ENCODE measurements at regions not wholly inside any gene's neighbourhood (a gene's known extent, or its start where the extent isn't known, plus 50 kb on each side); places are given as distances from the start of the nearest gene placed in this dataset.

GRCh38 chr2:53572696-53573095, 194.9 kb upstream of the CHAC2 start:
- intact Hi-C loops (cut with micrococcal nuclease): no loop called here
- DNase-seq (no peak), ATAC-seq (no peak)
- H3K27me3 Mint-ChIP-seq: peaks cover 5% of the 10 kb centered on the region
- no peak overlapping the region for H3K4me3 Mint-ChIP-seq
- H3K4me1 Mint-ChIP-seq (ENCODE audit: low read depth): no peaks in the 10 kb centered on the region
- H3K36me3 Mint-ChIP-seq (ENCODE audit: low read depth): no peaks in the 10 kb centered on the region
- TF ChIP-seq, protein P1, sequence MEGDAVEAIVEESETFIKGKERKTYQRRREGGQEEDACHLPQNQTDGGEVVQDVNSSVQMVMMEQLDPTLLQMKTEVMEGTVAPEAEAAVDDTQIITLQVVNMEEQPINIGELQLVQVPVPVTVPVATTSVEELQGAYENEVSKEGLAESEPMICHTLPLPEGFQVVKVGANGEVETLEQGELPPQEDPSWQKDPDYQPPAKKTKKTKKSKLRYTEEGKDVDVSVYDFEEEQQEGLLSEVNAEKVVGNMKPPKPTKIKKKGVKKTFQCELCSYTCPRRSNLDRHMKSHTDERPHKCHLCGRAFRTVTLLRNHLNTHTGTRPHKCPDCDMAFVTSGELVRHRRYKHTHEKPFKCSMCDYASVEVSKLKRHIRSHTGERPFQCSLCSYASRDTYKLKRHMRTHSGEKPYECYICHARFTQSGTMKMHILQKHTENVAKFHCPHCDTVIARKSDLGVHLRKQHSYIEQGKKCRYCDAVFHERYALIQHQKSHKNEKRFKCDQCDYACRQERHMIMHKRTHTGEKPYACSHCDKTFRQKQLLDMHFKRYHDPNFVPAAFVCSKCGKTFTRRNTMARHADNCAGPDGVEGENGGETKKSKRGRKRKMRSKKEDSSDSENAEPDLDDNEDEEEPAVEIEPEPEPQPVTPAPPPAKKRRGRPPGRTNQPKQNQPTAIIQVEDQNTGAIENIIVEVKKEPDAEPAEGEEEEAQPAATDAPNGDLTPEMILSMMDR (IDR thresholded peaks at IDR 0.05): no peak
- ChIA-PET POLR2A (no interaction called here), CTCF (interaction anchor here (0.7 to 0.8 kb wide), 2 partner anchors 11 to 1054 kb away, joined by 3 read pairs; no protein-coding TSS in a partner anchor)
- H3K27ac Mint-ChIP-seq: no peak overlapping the region
- H3K9me3 Mint-ChIP-seq: no peaks in the 10 kb centered on the region

GRCh38 chr2:53569957-53570727, 197.5 kb upstream of the CHAC2 start:
- Mint-ChIP-seq H3K27me3 (peaks cover 5% of the 10 kb centered on the region), H3K4me3 (no peak overlapping the region), H3K9me3 (no peaks in the 10 kb centered on the region), H3K27ac (no peak overlapping the region), H3K36me3 (ENCODE audit: low read depth) (no peaks in the 10 kb centered on the region), H3K4me1 (ENCODE audit: low read depth) (no peaks in the 10 kb centered on the region)
- intact Hi-C loops (cut with micrococcal nuclease): no loop called here
- ChIA-PET POLR2A (no interaction called here), CTCF (no interaction called here)
- ATAC-seq: no peak
- TF ChIP-seq, protein P1 (IDR thresholded peaks at IDR 0.05): no peak
- no peak for DNase-seq

GRCh38 chr2:53568469-53568868, 199.1 kb upstream of the CHAC2 start:
- Mint-ChIP-seq H3K27ac (no peak overlapping the region), H3K36me3 (ENCODE audit: low read depth) (no peaks in the 10 kb centered on the region), H3K27me3 (peaks cover 3% of the 10 kb centered on the region), H3K4me1 (ENCODE audit: low read depth) (no peaks in the 10 kb centered on the region), H3K9me3 (no peaks in the 10 kb centered on the region), H3K4me3 (no peak overlapping the region)
- TF ChIP-seq, protein P1 (IDR thresholded peaks at IDR 0.05): no peak
- DNase-seq (no peak), ATAC-seq (no peak)
- intact Hi-C loops (cut with micrococcal nuclease): no loop called here
- ChIA-PET POLR2A (no interaction called here), CTCF (no interaction called here)

- H3K9me3 Mint-ChIP-seq: no peaks in the 10 kb centered on the region
- CTCF ChIA-PET: no interaction called here
- intact Hi-C loops (cut with micrococcal nuclease): no loop called here
Measured at GRCh38 chr2:53567073-53567472, 200.5 kb upstream of the CHAC2 start.

DNA sequence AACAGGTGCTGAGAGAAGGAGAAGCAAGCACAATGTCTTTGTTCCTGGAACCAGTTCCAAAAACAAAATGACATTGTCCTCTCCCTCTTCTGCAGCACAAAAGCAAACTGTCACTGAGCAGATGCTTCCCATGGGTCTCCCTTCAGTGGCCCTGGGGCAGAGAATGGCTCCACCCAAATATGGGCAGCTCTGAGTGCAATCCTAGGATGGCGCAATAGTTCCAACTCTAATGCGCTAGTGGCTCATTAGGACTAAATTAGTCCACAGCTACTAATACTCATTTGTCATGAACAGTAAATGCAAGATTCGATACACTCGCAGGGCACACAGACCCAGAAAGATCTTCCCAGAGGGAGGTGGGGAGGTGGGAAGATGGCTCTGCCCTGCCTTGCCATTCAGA, 205.2 kb upstream of the CHAC2 start:
- POLR2A ChIA-PET: no interaction called here
- H3K4me1 Mint-ChIP-seq (ENCODE audit: low read depth): no peaks in the 10 kb centered on the region

More at GRCh38 chr2:53567073-53567472, 200.5 kb upstream of the CHAC2 start:
- TF ChIP-seq, protein P1 (IDR thresholded peaks at IDR 0.05): no peak
- no peaks in the 10 kb centered on the region for H3K36me3 Mint-ChIP-seq (ENCODE audit: low read depth)
- H3K4me3 Mint-ChIP-seq: no peak overlapping the region
- DNase-seq (no peak), ATAC-seq (no peak)
- H3K4me1 Mint-ChIP-seq (ENCODE audit: low read depth): no peaks in the 10 kb centered on the region
- peaks cover 2% of the 10 kb centered on the region for H3K27me3 Mint-ChIP-seq
- POLR2A ChIA-PET: no interaction called here
- no peak overlapping the region for H3K27ac Mint-ChIP-seq

More for the DNA sequence above, 205.2 kb upstream of the CHAC2 start:
- CTCF ChIA-PET: no interaction called here
- Mint-ChIP-seq H3K9me3 (no peaks in the 10 kb centered on the region), H3K27ac (no peak overlapping the region), H3K36me3 (ENCODE audit: low read depth) (no peaks in the 10 kb centered on the region), H3K4me3 (no peak overlapping the region), H3K27me3 (peaks cover under 1% of the 10 kb centered on the region)
- no peak for DNase-seq
- TF ChIP-seq, protein P1 (IDR thresholded peaks at IDR 0.05): no peak
- intact Hi-C loops (cut with micrococcal nuclease): no loop called here
- ATAC-seq: no peak
